ENCODE measurements at regions not wholly inside any gene's neighbourhood (a gene's known extent, or its start where the extent isn't known, plus 50 kb on each side); places are given as distances from the start of the nearest gene placed in this dataset.

DNA sequence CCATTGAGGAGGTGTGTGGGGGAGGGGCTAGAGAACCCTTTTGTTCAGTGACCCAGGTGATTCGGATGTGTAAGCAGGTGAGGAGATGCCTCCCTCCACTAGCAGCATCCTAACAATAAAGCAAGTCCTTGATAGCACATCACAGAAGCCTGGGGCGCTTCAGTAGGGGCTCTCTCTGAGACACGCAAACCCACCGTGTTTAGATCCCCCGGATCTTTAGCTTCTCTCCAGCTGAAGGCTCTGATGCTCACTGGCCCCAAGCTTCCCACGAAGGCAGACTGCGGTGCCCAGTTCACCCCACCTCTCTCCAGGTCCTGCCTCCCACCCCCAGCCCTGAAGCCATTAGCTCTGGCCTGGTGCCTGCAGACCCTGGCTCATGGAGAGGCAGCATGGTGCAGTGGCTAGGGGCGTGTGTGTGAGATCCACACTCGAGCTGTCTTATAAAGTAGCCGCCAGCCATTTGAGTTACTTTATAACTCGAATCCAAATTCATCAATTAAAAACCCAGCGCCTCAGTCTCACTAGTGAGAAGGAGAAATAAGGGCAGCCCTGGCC lies 204.7 kb upstream of the TNRC6C start:
- Histone ChIP-seq H3K56ac (ENCODE audit: low read length) (no peak overlapping the region), H2BK120ac (ENCODE audit: low read depth, low read length) (no peak overlapping the region), H3K27ac (ENCODE audit: low read depth, low read length) (no peak overlapping the region), H3K79me1 (ENCODE audit: low read length) (no peaks in the 10 kb centered on the region), H4K5ac (ENCODE audit: low read length) (no peak overlapping the region), H2BK5ac (ENCODE audit: low read length) (no peak overlapping the region), H4K8ac (ENCODE audit: low read depth, low read length) (no peak overlapping the region), H3K4me2 (ENCODE audit: low read length) (no peak overlapping the region), H2AK5ac (ENCODE audit: low read length) (no peak overlapping the region), H3K23ac (ENCODE audit: low read length) (no peak overlapping the region), H3K79me2 (ENCODE audit: control insufficient read depth, insufficient read depth, low read length) (no peaks in the 10 kb centered on the region), H3K4ac (ENCODE audit: low read depth, low read length) (no peak overlapping the region), H3K36me3 (ENCODE audit: control insufficient read depth, insufficient read depth, low read length) (no peaks in the 10 kb centered on the region), H3K9ac (ENCODE audit: low read length) (no peak overlapping the region), H3K18ac (ENCODE audit: low read length) (no peak overlapping the region), H3K27me3 (ENCODE audit: insufficient read depth, low read length, poor library complexity) (no peaks in the 10 kb centered on the region), H2BK15ac (replicated peaks; ENCODE audit: low read depth) (no peak overlapping the region), H3K4me1 (ENCODE audit: control insufficient read depth, low read depth, low read length) (no peaks in the 10 kb centered on the region), H3K4me3 (ENCODE audit: low read length) (no peak overlapping the region)
- DNase-seq = no peak
- WGBS (ENCODE audit: extremely low coverage, insufficient coverage, low lambda C conversion rate) = no CpG with 5 or more reads among the region's 12 CpGs

DNA sequence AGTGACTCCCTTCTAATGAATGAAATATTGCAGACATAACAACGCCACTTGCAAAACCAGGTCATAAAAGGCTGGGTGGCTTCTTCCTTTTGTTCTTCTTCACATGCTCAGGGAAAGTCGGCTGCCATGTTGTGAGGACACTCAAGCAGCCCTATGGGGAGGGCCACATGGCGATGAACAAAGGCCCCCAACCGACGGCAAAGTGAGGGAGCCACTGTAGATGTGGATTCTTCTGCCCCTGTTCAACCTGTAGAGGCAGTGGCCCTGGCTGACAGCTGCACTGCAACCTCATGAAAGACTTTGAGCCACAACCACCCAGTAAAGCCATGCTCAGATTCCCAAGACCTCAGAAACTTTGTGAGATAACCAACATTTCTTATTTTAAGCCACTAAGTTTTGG lies 203.5 kb upstream of the TNRC6C start:
- no peaks in the 10 kb centered on the region for H3K79me2 ChIP-seq (ENCODE audit: control insufficient read depth, insufficient read depth, low read length)
- no peak overlapping the region for H2BK5ac ChIP-seq (ENCODE audit: low read length)
- DNase-seq = no peak
- no peak overlapping the region for H3K9ac ChIP-seq (ENCODE audit: low read length)
- no peak overlapping the region for H4K5ac ChIP-seq (ENCODE audit: low read length)
- H2AK5ac ChIP-seq (ENCODE audit: low read length) = no peak overlapping the region
- H2BK15ac ChIP-seq (replicated peaks; ENCODE audit: low read depth) = no peak overlapping the region
- H3K23ac ChIP-seq (ENCODE audit: low read length) = no peak overlapping the region
- H2BK120ac ChIP-seq (ENCODE audit: low read depth, low read length) = no peak overlapping the region
- H3K4ac ChIP-seq (ENCODE audit: low read depth, low read length) = no peak overlapping the region
- no peak overlapping the region for H3K4me2 ChIP-seq (ENCODE audit: low read length)
- H3K79me1 ChIP-seq (ENCODE audit: low read length) = no peaks in the 10 kb centered on the region
- H3K4me3 ChIP-seq (ENCODE audit: low read length) = no peak overlapping the region
- no CpG with 5 or more reads among the region's 5 CpGs for WGBS (ENCODE audit: extremely low coverage, insufficient coverage, low lambda C conversion rate)
- H3K56ac ChIP-seq (ENCODE audit: low read length) = no peak overlapping the region
- H3K18ac ChIP-seq (ENCODE audit: low read length) = no peak overlapping the region
- H4K8ac ChIP-seq (ENCODE audit: low read depth, low read length) = no peak overlapping the region
- no peaks in the 10 kb centered on the region for H3K4me1 ChIP-seq (ENCODE audit: control insufficient read depth, low read depth, low read length)
- H3K36me3 ChIP-seq (ENCODE audit: control insufficient read depth, insufficient read depth, low read length) = no peaks in the 10 kb centered on the region
- no peaks in the 10 kb centered on the region for H3K27me3 ChIP-seq (ENCODE audit: insufficient read depth, low read length, poor library complexity)
- H3K27ac ChIP-seq (ENCODE audit: low read depth, low read length) = no peak overlapping the region

DNA sequence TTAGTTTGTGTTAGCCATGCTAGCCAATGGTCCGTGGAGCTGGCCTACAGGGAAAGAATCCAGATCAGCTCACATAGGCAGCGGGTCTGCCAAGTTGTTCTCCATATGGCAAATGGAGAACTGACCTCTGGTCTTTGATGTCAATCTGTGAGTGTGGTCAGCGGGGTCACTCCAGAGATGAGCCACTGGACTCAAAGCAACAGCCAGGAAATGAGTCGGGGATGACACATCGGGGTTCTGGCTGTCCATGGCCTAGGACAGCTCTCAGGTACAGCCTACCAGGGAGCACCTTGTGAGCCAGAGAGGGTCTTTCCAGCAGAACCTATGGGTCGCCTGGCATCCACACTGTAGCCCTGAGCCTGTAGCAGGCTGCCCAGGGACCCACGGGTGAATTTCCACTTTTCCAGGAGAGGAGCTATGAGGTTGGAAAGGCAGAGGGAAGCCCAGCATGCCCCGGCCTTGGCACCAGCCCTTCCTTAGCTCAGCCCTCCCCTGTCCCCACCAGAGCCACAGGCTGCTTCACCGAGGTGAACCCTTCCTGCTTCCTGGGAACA lies 203.0 kb upstream of the TNRC6C start:
- H4K8ac ChIP-seq (ENCODE audit: low read depth, low read length) = no peak overlapping the region
- no peaks in the 10 kb centered on the region for H3K79me1 ChIP-seq (ENCODE audit: low read length)
- H2AK5ac ChIP-seq (ENCODE audit: low read length) = no peak overlapping the region
- no peak overlapping the region for H3K23ac ChIP-seq (ENCODE audit: low read length)
- no CpG with 5 or more reads among the region's 9 CpGs for WGBS (ENCODE audit: extremely low coverage, insufficient coverage, low lambda C conversion rate)
- H3K79me2 ChIP-seq (ENCODE audit: control insufficient read depth, insufficient read depth, low read length) = no peaks in the 10 kb centered on the region
- no peak overlapping the region for H2BK15ac ChIP-seq (replicated peaks; ENCODE audit: low read depth)
- H3K4me3 ChIP-seq (ENCODE audit: low read length) = no peak overlapping the region
- H3K9ac ChIP-seq (ENCODE audit: low read length) = no peak overlapping the region
- H2BK120ac ChIP-seq (ENCODE audit: low read depth, low read length) = no peak overlapping the region
- no peak for DNase-seq
- no peaks in the 10 kb centered on the region for H3K27me3 ChIP-seq (ENCODE audit: insufficient read depth, low read length, poor library complexity)
- no peaks in the 10 kb centered on the region for H3K4me1 ChIP-seq (ENCODE audit: control insufficient read depth, low read depth, low read length)
- no peak overlapping the region for H3K27ac ChIP-seq (ENCODE audit: low read depth, low read length)
- H2BK5ac ChIP-seq (ENCODE audit: low read length) = no peak overlapping the region
- H3K36me3 ChIP-seq (ENCODE audit: control insufficient read depth, insufficient read depth, low read length) = no peaks in the 10 kb centered on the region
- H3K4ac ChIP-seq (ENCODE audit: low read depth, low read length) = no peak overlapping the region
- no peak overlapping the region for H4K5ac ChIP-seq (ENCODE audit: low read length)
- H3K56ac ChIP-seq (ENCODE audit: low read length) = no peak overlapping the region
- no peak overlapping the region for H3K18ac ChIP-seq (ENCODE audit: low read length)
- H3K4me2 ChIP-seq (ENCODE audit: low read length) = no peak overlapping the region

DNA sequence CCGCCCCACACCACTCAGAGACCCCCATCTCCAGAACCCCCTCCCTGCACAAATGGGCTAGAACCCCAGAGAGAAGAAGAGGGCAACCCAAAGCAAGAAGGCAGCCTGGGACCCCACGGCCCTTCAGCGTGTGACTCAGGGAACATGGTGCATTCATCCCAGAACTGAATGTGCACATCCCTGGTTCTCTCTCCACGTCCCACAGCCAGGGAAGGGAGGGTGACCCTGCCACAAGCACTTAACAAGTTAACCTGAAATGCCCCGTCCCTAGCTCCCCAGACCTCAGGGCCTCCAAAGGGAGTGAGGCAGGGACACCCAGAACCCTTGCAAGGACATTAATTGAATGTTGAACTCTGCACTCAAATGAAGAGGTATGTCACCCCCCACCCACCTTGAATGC lies 202.5 kb upstream of the TNRC6C start:
- Histone ChIP-seq H3K79me1 (ENCODE audit: low read length) (no peaks in the 10 kb centered on the region), H2BK120ac (ENCODE audit: low read depth, low read length) (no peak overlapping the region), H3K18ac (ENCODE audit: low read length) (no peak overlapping the region), H3K4me2 (ENCODE audit: low read length) (no peak overlapping the region), H3K4me1 (ENCODE audit: control insufficient read depth, low read depth, low read length) (no peaks in the 10 kb centered on the region), H3K27me3 (ENCODE audit: insufficient read depth, low read length, poor library complexity) (no peaks in the 10 kb centered on the region), H4K5ac (ENCODE audit: low read length) (no peak overlapping the region), H3K4me3 (ENCODE audit: low read length) (no peak overlapping the region), H2AK5ac (ENCODE audit: low read length) (no peak overlapping the region), H3K27ac (ENCODE audit: low read depth, low read length) (no peak overlapping the region), H3K56ac (ENCODE audit: low read length) (no peak overlapping the region), H3K36me3 (ENCODE audit: control insufficient read depth, insufficient read depth, low read length) (no peaks in the 10 kb centered on the region), H3K23ac (ENCODE audit: low read length) (no peak overlapping the region), H2BK15ac (replicated peaks; ENCODE audit: low read depth) (no peak overlapping the region), H2BK5ac (ENCODE audit: low read length) (no peak overlapping the region), H3K4ac (ENCODE audit: low read depth, low read length) (no peak overlapping the region), H3K79me2 (ENCODE audit: control insufficient read depth, insufficient read depth, low read length) (no peaks in the 10 kb centered on the region), H4K8ac (ENCODE audit: low read depth, low read length) (no peak overlapping the region), H3K9ac (ENCODE audit: low read length) (no peak overlapping the region)
- no CpG with 5 or more reads among the region's 5 CpGs for WGBS (ENCODE audit: extremely low coverage, insufficient coverage, low lambda C conversion rate)
- no peak for DNase-seq

DNA sequence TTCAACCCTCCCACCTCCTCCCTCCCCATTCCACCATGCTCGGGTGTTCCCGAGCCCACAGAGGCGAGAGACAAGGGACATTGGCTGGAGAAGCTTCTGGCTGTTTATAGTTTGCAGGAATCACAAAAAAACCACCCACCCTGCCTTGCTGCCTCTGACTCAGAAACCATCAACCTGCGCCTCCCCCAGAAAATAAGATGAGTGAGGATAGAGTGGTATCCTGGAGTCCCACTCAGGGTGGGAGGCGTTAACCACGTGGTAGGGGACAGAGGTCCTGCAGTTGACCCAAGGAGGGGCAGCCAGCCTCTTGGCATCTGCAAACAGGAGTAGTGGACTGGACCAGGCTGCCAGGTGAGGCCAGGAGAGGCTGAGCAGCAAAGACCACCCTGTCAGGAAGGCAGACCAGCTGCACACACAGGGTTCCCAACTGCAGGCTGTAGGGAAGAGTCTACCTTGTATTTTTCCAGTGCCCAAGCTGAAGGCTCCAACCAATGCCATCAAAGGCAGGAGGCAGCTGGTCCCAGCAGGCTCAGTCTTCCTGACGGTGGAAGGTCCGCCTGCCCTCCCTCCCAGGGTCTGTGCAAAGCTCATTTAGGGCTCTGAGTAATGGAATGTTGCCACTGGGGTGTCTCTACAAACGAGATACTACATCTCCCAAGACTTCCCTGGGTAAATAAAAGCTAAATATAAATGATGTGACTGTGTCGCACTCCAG lies 201.5 kb upstream of the TNRC6C start:
- Histone ChIP-seq H4K8ac (ENCODE audit: low read depth, low read length) (no peak overlapping the region), H2BK15ac (replicated peaks; ENCODE audit: low read depth) (no peak overlapping the region), H3K79me1 (ENCODE audit: low read length) (no peaks in the 10 kb centered on the region), H3K4me3 (ENCODE audit: low read length) (no peak overlapping the region), H3K79me2 (ENCODE audit: control insufficient read depth, insufficient read depth, low read length) (no peaks in the 10 kb centered on the region), H3K4me2 (ENCODE audit: low read length) (no peak overlapping the region), H2BK120ac (ENCODE audit: low read depth, low read length) (no peak overlapping the region), H2BK5ac (ENCODE audit: low read length) (no peak overlapping the region), H3K9ac (ENCODE audit: low read length) (no peak overlapping the region), H3K36me3 (ENCODE audit: control insufficient read depth, insufficient read depth, low read length) (no peaks in the 10 kb centered on the region), H3K23ac (ENCODE audit: low read length) (no peak overlapping the region), H3K18ac (ENCODE audit: low read length) (no peak overlapping the region), H3K56ac (ENCODE audit: low read length) (no peak overlapping the region), H3K27ac (ENCODE audit: low read depth, low read length) (no peak overlapping the region), H3K4ac (ENCODE audit: low read depth, low read length) (no peak overlapping the region), H4K5ac (ENCODE audit: low read length) (no peak overlapping the region), H3K4me1 (ENCODE audit: control insufficient read depth, low read depth, low read length) (no peaks in the 10 kb centered on the region), H3K27me3 (ENCODE audit: insufficient read depth, low read length, poor library complexity) (no peaks in the 10 kb centered on the region), H2AK5ac (ENCODE audit: low read length) (no peak overlapping the region)
- DNase-seq = no peak
- no CpG with 5 or more reads among the region's 10 CpGs for WGBS (ENCODE audit: extremely low coverage, insufficient coverage, low lambda C conversion rate)

DNA sequence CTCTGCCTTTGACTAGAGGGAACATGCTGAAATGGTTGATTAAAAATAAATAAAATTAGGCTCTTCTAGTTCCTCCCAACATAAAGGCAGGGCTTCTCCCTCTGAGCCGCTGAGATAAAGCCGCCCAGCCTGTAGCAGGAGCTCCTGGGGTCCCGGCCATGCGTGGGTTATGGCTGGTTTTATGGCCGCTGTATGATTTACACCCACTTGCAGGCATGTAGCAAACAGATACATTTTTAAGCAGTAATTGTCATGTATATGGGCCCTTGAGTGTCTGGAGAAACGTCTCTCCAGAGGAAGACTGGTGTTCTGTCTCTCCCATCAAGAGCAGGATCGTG lies 201.0 kb upstream of the TNRC6C start:
- Histone ChIP-seq H2BK5ac (ENCODE audit: low read length) (no peak overlapping the region), H3K79me1 (ENCODE audit: low read length) (no peaks in the 10 kb centered on the region), H2BK120ac (ENCODE audit: low read depth, low read length) (no peak overlapping the region), H4K5ac (ENCODE audit: low read length) (no peak overlapping the region), H3K56ac (ENCODE audit: low read length) (no peak overlapping the region), H4K8ac (ENCODE audit: low read depth, low read length) (no peak overlapping the region), H3K4me1 (ENCODE audit: control insufficient read depth, low read depth, low read length) (no peaks in the 10 kb centered on the region), H3K23ac (ENCODE audit: low read length) (no peak overlapping the region), H3K4me2 (ENCODE audit: low read length) (no peak overlapping the region), H2BK15ac (replicated peaks; ENCODE audit: low read depth) (no peak overlapping the region), H2AK5ac (ENCODE audit: low read length) (no peak overlapping the region), H3K18ac (ENCODE audit: low read length) (no peak overlapping the region), H3K27me3 (ENCODE audit: insufficient read depth, low read length, poor library complexity) (no peaks in the 10 kb centered on the region), H3K9ac (ENCODE audit: low read length) (no peak overlapping the region), H3K4ac (ENCODE audit: low read depth, low read length) (no peak overlapping the region), H3K27ac (ENCODE audit: low read depth, low read length) (no peak overlapping the region), H3K79me2 (ENCODE audit: control insufficient read depth, insufficient read depth, low read length) (no peaks in the 10 kb centered on the region), H3K36me3 (ENCODE audit: control insufficient read depth, insufficient read depth, low read length) (no peaks in the 10 kb centered on the region), H3K4me3 (ENCODE audit: low read length) (no peak overlapping the region)
- no peak for DNase-seq
- no CpG with 5 or more reads among the region's 7 CpGs for WGBS (ENCODE audit: extremely low coverage, insufficient coverage, low lambda C conversion rate)

Data from mesendoderm (in vitro differentiated cells).